ENCODE measurements at regions not wholly inside any gene's neighbourhood (a gene's known extent, or its start where the extent isn't known, plus 50 kb on each side); places are given as distances from the start of the nearest gene placed in this dataset.

- 50 to 64% (median 53%) methylated on average over 5 of the region's 5 CpGs for WGBS, 4 donors
- Histone ChIP-seq H3K9me3 (replicated peaks in 1 of 3) (no peaks in the 10 kb centered on the region), H3K27ac (no peak overlapping the region), H3K4me3 (no peak overlapping the region), H3K4me1 (replicated peaks in 1 of 2) (no peaks in the 10 kb centered on the region), H3K36me3 (replicated peaks in 1 of 2) (no peaks in the 10 kb centered on the region), H3K27me3 (no peaks in the 10 kb centered on the region)
- peak in 1 of 7 donors; percentile 10 for DNase-seq
- TF ChIP-seq CTCF (IDR thresholded peaks at IDR 0.05) (no peak), POLR2A (IDR thresholded peaks at IDR 0.05) (no peak)
- intact Hi-C loops (cut with DNase I): no loop called here
Observed at GRCh38 chr7:142420554-142421362, 162.9 kb upstream of the PRSS58 start.

- Histone ChIP-seq H3K4me3 (no peak overlapping the region), H3K27me3 (no peaks in the 10 kb centered on the region), H3K36me3 (replicated peaks in 1 of 2) (no peaks in the 10 kb centered on the region), H3K27ac (no peak overlapping the region), H3K9me3 (replicated peaks in 1 of 3) (no peaks in the 10 kb centered on the region), H3K4me1 (replicated peaks in 1 of 2) (no peaks in the 10 kb centered on the region)
- intact Hi-C loops (cut with DNase I): no loop called here
- WGBS, 4 donors: 61 to 73% (median 66%) methylated on average over 4 of the region's 4 CpGs
- no peak for TF ChIP-seq POLR2A (IDR thresholded peaks at IDR 0.05)
- TF ChIP-seq CTCF (IDR thresholded peaks at IDR 0.05): no peak
- no peak for DNase-seq
Observed at GRCh38 chr7:142418326-142418725, 160.5 kb upstream of the PRSS58 start.

GRCh38 chr7:142414915-142415314 is 157.1 kb upstream of the PRSS58 start:
- TF ChIP-seq CTCF (IDR thresholded peaks at IDR 0.05): no peak
- no peak for TF ChIP-seq POLR2A (IDR thresholded peaks at IDR 0.05)
- Histone ChIP-seq H3K9me3 (replicated peaks in 1 of 3) (no peaks in the 10 kb centered on the region), H3K4me1 (replicated peaks in 1 of 2) (no peaks in the 10 kb centered on the region), H3K27ac (no peak overlapping the region), H3K4me3 (no peak overlapping the region), H3K27me3 (no peaks in the 10 kb centered on the region), H3K36me3 (replicated peaks in 1 of 2) (no peaks in the 10 kb centered on the region)
- WGBS, 4 donors: 79 to 89% (median 84%) methylated on average over 4 of the region's 4 CpGs
- no peak for DNase-seq
- intact Hi-C loops (cut with DNase I): no loop called here

GRCh38 chr7:142414135-142414534 is 156.3 kb upstream of the PRSS58 start:
- no peak for DNase-seq
- intact Hi-C loops (cut with DNase I): no loop called here
- Histone ChIP-seq H3K4me3 (no peak overlapping the region), H3K4me1 (replicated peaks in 1 of 2) (no peaks in the 10 kb centered on the region), H3K27ac (no peak overlapping the region), H3K36me3 (replicated peaks in 1 of 2) (no peaks in the 10 kb centered on the region), H3K9me3 (replicated peaks in 1 of 3) (no peaks in the 10 kb centered on the region), H3K27me3 (no peaks in the 10 kb centered on the region)
- 77 to 90% (median 80%) methylated on average over 3 of the region's 3 CpGs for WGBS, 4 donors
- TF ChIP-seq CTCF (IDR thresholded peaks at IDR 0.05) (no peak), POLR2A (IDR thresholded peaks at IDR 0.05) (no peak)
